Neuronal stem cell (in vitro differentiated cells): ENCODE measurements at regions not wholly inside any gene's neighbourhood (a gene's known extent, or its start where the extent isn't known, plus 50 kb on each side); places are given as distances from the start of the nearest gene placed in this dataset.

Source experiments
- DNase-seq: peaks from one replicate; pipeline ENCODE4 v3.0.0-alpha.2; 2013; ENCODE audit warnings: low spot score
- H2AFZ ChIP-seq: one replicate; pipeline ENCODE4 v1.6.1; 2013; ENCODE audit warnings: mild to moderate bottlenecking, low read length, inconsistent platforms
- H2AK5ac ChIP-seq: 2 replicates; pipeline ENCODE4 v1.6.1; 2013; ENCODE audit warnings: low read depth, mild to moderate bottlenecking, inconsistent platforms, low read length, moderate library complexity, mixed read lengths
- H2BK120ac ChIP-seq: 2 replicates; pipeline ENCODE4 v1.6.1; 2013; ENCODE audit warnings: low read depth, mild to moderate bottlenecking, inconsistent platforms, low read length, moderate library complexity, mixed read lengths
- H2BK12ac ChIP-seq: one replicate; pipeline ENCODE4 v1.6.1; 2013; ENCODE audit warnings: low read length, inconsistent platforms
- H2BK15ac ChIP-seq: 2 replicates; pipeline ENCODE4 v1.6.1; 2013; ENCODE audit warnings: mild to moderate bottlenecking, low read length, inconsistent platforms, mixed read lengths
- H2BK5ac ChIP-seq: one replicate; pipeline ENCODE4 v1.6.1; 2013; ENCODE audit warnings: inconsistent platforms, mild to moderate bottlenecking, low read length, moderate library complexity
- H3K14ac ChIP-seq: one replicate; pipeline ENCODE4 v1.6.1; 2013; ENCODE audit warnings: low read length, inconsistent platforms
- H3K18ac ChIP-seq: 2 replicates; pipeline ENCODE4 v1.6.1; 2013; ENCODE audit warnings: low read length, inconsistent platforms
- H3K23ac ChIP-seq: 2 replicates; pipeline ENCODE4 v1.6.1; 2013; ENCODE audit warnings: low read depth, mild to moderate bottlenecking, mixed read lengths, low read length, inconsistent platforms; ENCODE audit not compliant: poor library complexity
- H3K27ac ChIP-seq: replicated peaks from 3 replicates; pipeline ENCODE4 v1.5.1; 2013; ENCODE audit warnings: low read length, inconsistent platforms
- H3K27me3 ChIP-seq, 3 experiments: 2 replicates each; pipeline ENCODE4 v1.6.1; 2013; ENCODE audit warnings: low read length in 3 of 3, mild to moderate bottlenecking in 2 of 3, inconsistent platforms in 1 of 3, low read depth in 1 of 3, mixed read lengths in 1 of 3, moderate library complexity in 1 of 3; ENCODE audit not compliant: control insufficient read depth in 3 of 3, insufficient read depth in 3 of 3
- H3K36me3 ChIP-seq, 2 donors: replicated peaks in 1 of 2; 2 replicates each; pipeline ENCODE4 v1.6.1; 2013; ENCODE audit warnings: low read length in 2 of 2; ENCODE audit not compliant: control insufficient read depth in 2 of 2, insufficient read depth in 2 of 2
- H3K4ac ChIP-seq: 2 replicates; pipeline ENCODE4 v1.6.1; 2013; ENCODE audit warnings: inconsistent platforms, mild to moderate bottlenecking, low read length, moderate library complexity
- H3K4me1 ChIP-seq, 2 donors: 1 replicate in 1 of 2; 2 replicates in 1 of 2; pipeline ENCODE4 v1.6.1; 2013; ENCODE audit warnings: low read length in 2 of 2, low read depth in 1 of 2; ENCODE audit not compliant: control insufficient read depth in 2 of 2, insufficient read depth in 1 of 2
- H3K4me2 ChIP-seq: one replicate; pipeline ENCODE4 v1.6.1; 2013; ENCODE audit warnings: mild to moderate bottlenecking, low read length, inconsistent platforms; ENCODE audit not compliant: insufficient read depth, poor library complexity, severe bottlenecking
- H3K4me3 ChIP-seq, 2 donors: 2 replicates each; pipeline ENCODE4 v1.5.1; 2013; ENCODE audit warnings: low read length in 2 of 2, mild to moderate bottlenecking in 2 of 2, inconsistent platforms in 1 of 2, moderate library complexity in 1 of 2
- H3K79me1 ChIP-seq: one replicate; pipeline ENCODE4 v1.6.1; 2013; ENCODE audit warnings: low read depth, mild to moderate bottlenecking, inconsistent platforms, low read length, moderate library complexity
- H3K9ac ChIP-seq: one replicate; pipeline ENCODE4 v1.6.1; 2013; ENCODE audit warnings: mild to moderate bottlenecking, low read depth, low read length, inconsistent platforms; ENCODE audit not compliant: poor library complexity
- H3K9me3 ChIP-seq, 2 donors: replicated peaks in 1 of 2; 2 replicates each; pipeline versions ENCODE3 to v1.6.1; 2013; ENCODE audit warnings: low read length in 2 of 2, mild to moderate bottlenecking in 2 of 2, inconsistent platforms in 1 of 2, low read depth in 1 of 2, mixed read lengths in 1 of 2, moderate library complexity in 1 of 2; ENCODE audit not compliant: control insufficient read depth in 2 of 2, insufficient read depth in 1 of 2
- H4K8ac ChIP-seq: one replicate; pipeline ENCODE4 v1.6.1; 2013; ENCODE audit warnings: low read depth, mild to moderate bottlenecking, inconsistent platforms, low read length, moderate library complexity
- H4K91ac ChIP-seq: one replicate; pipeline ENCODE4 v1.6.1; 2013; ENCODE audit warnings: low read length, low read depth, mild to moderate bottlenecking, inconsistent platforms; ENCODE audit not compliant: poor library complexity
- WGBS, 2 donors: extraction: QIAGEN DNeasy Blood & Tissue Kit; methylation state at CpG; one replicate each; pipeline ENCODE4 v1.1.7; 2013; ENCODE audit warnings: missing lambda C conversion rate in 2 of 2, mixed read lengths in 1 of 2; ENCODE audit not compliant: insufficient read length in 2 of 2, insufficient replicate concordance in 1 of 2; ENCODE audit errors: extremely low coverage in 2 of 2; 5-methylcytosine and 5-hydroxymethylcytosine counted together

DNA sequence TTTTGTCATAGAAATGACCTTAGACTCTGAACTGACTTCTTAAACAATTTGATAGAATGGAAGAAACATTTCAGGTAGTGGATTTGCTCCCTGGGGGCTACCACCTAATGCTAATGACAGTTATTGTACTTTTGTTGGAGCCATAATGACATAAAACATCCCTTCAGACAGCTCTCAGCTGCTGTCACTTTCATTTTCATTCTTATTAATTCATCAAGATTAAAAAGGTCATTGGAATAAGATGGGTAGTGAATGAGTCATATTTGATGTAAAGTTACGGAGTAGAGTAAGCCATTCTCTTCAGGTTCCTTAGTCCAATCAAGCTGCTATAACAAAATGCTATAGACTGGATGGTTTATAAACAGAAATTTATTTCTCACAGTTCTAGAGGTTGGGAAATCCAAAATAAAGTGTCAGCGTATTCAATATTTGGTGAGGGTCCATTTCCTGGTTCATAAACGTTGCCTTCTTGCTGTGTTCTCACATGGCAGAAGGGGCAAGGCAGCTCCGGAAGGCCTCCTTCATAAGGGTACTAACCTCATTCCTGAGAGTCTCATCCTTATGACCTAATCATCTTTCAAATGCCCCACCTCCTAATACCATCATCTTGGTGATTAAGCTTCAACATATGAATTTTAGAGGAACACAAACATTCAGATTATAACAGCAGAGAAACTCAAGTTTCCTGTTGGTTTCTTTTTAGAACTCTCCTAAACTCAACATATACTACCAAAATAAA, 268.5 kb downstream of the ARAP2 start:
- DNase-seq: no peak
- Histone ChIP-seq H3K4me1 (no peaks in the 10 kb centered on the region), H3K4me2 (no peak overlapping the region), H3K27ac (no peak overlapping the region), H3K79me1 (no peaks in the 10 kb centered on the region), H3K4me3 (no peak overlapping the region), H3K27me3 (no peaks in the 10 kb centered on the region), H3K9me3 (no peaks in the 10 kb centered on the region), H2BK15ac (no peak overlapping the region), H2BK5ac (no peak overlapping the region), H3K23ac (no peak overlapping the region), H2AFZ (no peak overlapping the region), H3K4ac (no peak overlapping the region), H3K9ac (no peak overlapping the region), H2BK120ac (no peak overlapping the region), H3K36me3 (no peaks in the 10 kb centered on the region), H4K91ac (no peak overlapping the region), H3K18ac (no peak overlapping the region), H2AK5ac (no peak overlapping the region), H3K14ac (no peak overlapping the region), H2BK12ac (no peak overlapping the region), H4K8ac (no peak overlapping the region)
- WGBS, 2 donors: no CpG with 5 or more reads among the region's 4 CpGs

- Histone ChIP-seq H2BK15ac (no peak overlapping the region), H3K23ac (no peak overlapping the region), H3K36me3 (no peaks in the 10 kb centered on the region), H3K9ac (no peak overlapping the region), H2AK5ac (no peak overlapping the region), H3K18ac (no peak overlapping the region), H2BK12ac (no peak overlapping the region), H2BK5ac (no peak overlapping the region), H3K27ac (no peak overlapping the region), H3K79me1 (no peaks in the 10 kb centered on the region), H3K27me3 (no peaks in the 10 kb centered on the region), H3K9me3 (no peaks in the 10 kb centered on the region), H2BK120ac (no peak overlapping the region), H3K4me3 (no peak overlapping the region), H4K91ac (no peak overlapping the region), H3K4me2 (no peak overlapping the region), H3K14ac (no peak overlapping the region), H2AFZ (no peak overlapping the region), H4K8ac (no peak overlapping the region), H3K4me1 (no peaks in the 10 kb centered on the region), H3K4ac (no peak overlapping the region)
- no peak for DNase-seq
Measured at GRCh38 chr4:35978551-35978950, 265.8 kb downstream of the ARAP2 start.

DNA sequence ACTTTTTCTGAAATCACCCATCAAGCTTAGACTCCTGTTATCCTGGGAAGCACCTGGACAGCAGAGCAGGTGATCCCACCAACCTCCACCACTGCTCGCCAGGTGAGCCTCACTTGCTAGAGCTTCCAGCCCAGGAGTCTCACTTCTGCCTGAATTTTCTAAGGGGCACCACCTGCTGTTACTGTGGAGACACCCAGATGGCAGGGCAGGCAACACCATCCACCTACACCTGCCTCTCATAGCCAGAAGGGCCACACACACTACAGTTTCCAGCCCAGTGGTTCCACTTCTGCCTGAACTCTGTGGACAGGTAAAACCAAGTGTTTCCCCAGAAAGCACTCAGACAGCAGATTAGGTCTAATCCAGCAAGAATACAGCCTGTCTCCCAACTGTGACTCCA, 262.0 kb downstream of the ARAP2 start:
- H2BK15ac ChIP-seq: no peak overlapping the region
- H3K27me3 ChIP-seq: no peaks in the 10 kb centered on the region
- H3K79me1 ChIP-seq: no peaks in the 10 kb centered on the region
- no peaks in the 10 kb centered on the region for H3K36me3 ChIP-seq
- no peak overlapping the region for H2BK5ac ChIP-seq
- no peak overlapping the region for H3K14ac ChIP-seq
- H3K18ac ChIP-seq: no peak overlapping the region
- no peak overlapping the region for H2AFZ ChIP-seq
- H3K23ac ChIP-seq: no peak overlapping the region
- H2BK12ac ChIP-seq: no peak overlapping the region
- H3K9me3 ChIP-seq: no peaks in the 10 kb centered on the region
- no peak overlapping the region for H4K8ac ChIP-seq
- H4K91ac ChIP-seq: no peak overlapping the region
- no peak overlapping the region for H3K4ac ChIP-seq
- no peak overlapping the region for H3K27ac ChIP-seq
- H2AK5ac ChIP-seq: no peak overlapping the region
- no CpG with 5 or more reads among the region's 1 CpG for WGBS, 2 donors
- no peak overlapping the region for H3K4me2 ChIP-seq
- DNase-seq: no peak
- H3K4me1 ChIP-seq: no peaks in the 10 kb centered on the region
- no peak overlapping the region for H3K9ac ChIP-seq
- H3K4me3 ChIP-seq: no peak overlapping the region
- H2BK120ac ChIP-seq: no peak overlapping the region

- no CpG with 5 or more reads among the region's 1 CpG for WGBS, 2 donors
- DNase-seq: no peak
- Histone ChIP-seq H3K27ac (no peak overlapping the region), H3K23ac (no peak overlapping the region), H2BK120ac (no peak overlapping the region), H3K27me3 (no peaks in the 10 kb centered on the region), H2BK15ac (no peak overlapping the region), H4K8ac (no peak overlapping the region), H3K18ac (no peak overlapping the region), H3K9ac (no peak overlapping the region), H3K4me3 (no peak overlapping the region), H2AK5ac (no peak overlapping the region), H2BK5ac (no peak overlapping the region), H3K4me2 (no peak overlapping the region), H4K91ac (no peak overlapping the region), H3K4ac (no peak overlapping the region), H3K4me1 (no peaks in the 10 kb centered on the region), H3K79me1 (no peaks in the 10 kb centered on the region), H2AFZ (no peak overlapping the region), H2BK12ac (no peak overlapping the region), H3K9me3 (no peaks in the 10 kb centered on the region), H3K14ac (no peak overlapping the region), H3K36me3 (no peaks in the 10 kb centered on the region)
Measured at GRCh38 chr4:35986537-35986936, 257.8 kb downstream of the ARAP2 start.
